HL-60/S4 treated with phorbol 12-myristate 13-acetate at 8.2 ng/mL for 4 days and 3 days (cell line): ENCODE measurements at regions not wholly inside any gene's neighbourhood (a gene's known extent, or its start where the extent isn't known, plus 50 kb on each side); places are given as distances from the start of the nearest gene placed in this dataset.
"Not testable (repeated sequence)": the region's sequence is repeated elsewhere in the genome, so short reads cannot be mapped to it uniquely, and the experiment has no call there.

Experiments used
- in situ Hi-C: fragments of 300-500 bp; cut with MboI; formaldehyde crosslinking; loops from 2 replicates; pipeline ENCODE4 v1.15.0; 2022; ENCODE audit warnings: low sequenced_read_pairs

- in situ Hi-C loops, result no loop called here
Measured at GRCh38 chr6:27599859-27600532, 127.1 kb upstream of the ZNF184 start.

- in situ Hi-C loops, result not testable (repeated sequence)
Measured at GRCh38 chr6:27597031-27597567, 124.2 kb upstream of the ZNF184 start.

- in situ Hi-C loops, result no loop called here
Measured at GRCh38 chr6:27593861-27594260, 121.0 kb upstream of the ZNF184 start.

- in situ Hi-C loops, result no loop called here
Measured at GRCh38 chr6:27593200-27593818, 120.4 kb upstream of the ZNF184 start.

GRCh38 chr6:27592481-27593199, 119.7 kb upstream of the ZNF184 start:
- in situ Hi-C loops, result no loop called here

GRCh38 chr6:27591699-27592480, 119.0 kb upstream of the ZNF184 start:
- in situ Hi-C loops, result no loop called here

GRCh38 chr6:27585316-27585715, 112.4 kb upstream of the ZNF184 start:
- in situ Hi-C loops, result not testable (repeated sequence)

- in situ Hi-C loops, result no loop called here
Measured at GRCh38 chr6:27584326-27584725, 111.4 kb upstream of the ZNF184 start.

GRCh38 chr6:27582928-27583725, 110.2 kb upstream of the ZNF184 start:
- in situ Hi-C loops, result no loop called here

- in situ Hi-C loops, result no loop called here
Measured at GRCh38 chr6:27579973-27580372, 107.1 kb upstream of the ZNF184 start.

- in situ Hi-C loops, result no loop called here
Measured at GRCh38 chr6:27577922-27578321, 105.0 kb upstream of the ZNF184 start.

- in situ Hi-C loops, result no loop called here
Measured at GRCh38 chr6:27575594-27576361, 102.9 kb upstream of the ZNF184 start.

GRCh38 chr6:27568226-27568897, 95.5 kb upstream of the ZNF184 start:
- in situ Hi-C loops, result no loop called here

GRCh38 chr6:27565839-27566779, 93.2 kb upstream of the ZNF184 start:
- in situ Hi-C loops, result no loop called here

GRCh38 chr6:27562027-27562410, 89.1 kb upstream of the ZNF184 start:
- in situ Hi-C loops, result no loop called here

- in situ Hi-C loops, result no loop called here
Measured at GRCh38 chr6:27558028-27558724, 85.3 kb upstream of the ZNF184 start.

GRCh38 chr6:27556406-27556805, 83.5 kb upstream of the ZNF184 start:
- in situ Hi-C loops, result no loop called here
